Hematopoietic multipotent progenitor cell treated with erythropoietin and hydrocortisone succinate and interleukin-3 and kit ligand, for 15 days (in vitro differentiated cells): ENCODE measurements at regions not wholly inside any gene's neighbourhood (a gene's known extent, or its start where the extent isn't known, plus 50 kb on each side); places are given as distances from the start of the nearest gene placed in this dataset.
"Not testable (repeated sequence)": the region's sequence is repeated elsewhere in the genome, so short reads cannot be mapped to it uniquely, and the experiment has no call there.

ENCODE experiments used
- DNase-seq: peaks from one replicate; pipeline ENCODE4 v3.0.0-alpha.2; 2015; ENCODE audit warnings: low spot score

DNA sequence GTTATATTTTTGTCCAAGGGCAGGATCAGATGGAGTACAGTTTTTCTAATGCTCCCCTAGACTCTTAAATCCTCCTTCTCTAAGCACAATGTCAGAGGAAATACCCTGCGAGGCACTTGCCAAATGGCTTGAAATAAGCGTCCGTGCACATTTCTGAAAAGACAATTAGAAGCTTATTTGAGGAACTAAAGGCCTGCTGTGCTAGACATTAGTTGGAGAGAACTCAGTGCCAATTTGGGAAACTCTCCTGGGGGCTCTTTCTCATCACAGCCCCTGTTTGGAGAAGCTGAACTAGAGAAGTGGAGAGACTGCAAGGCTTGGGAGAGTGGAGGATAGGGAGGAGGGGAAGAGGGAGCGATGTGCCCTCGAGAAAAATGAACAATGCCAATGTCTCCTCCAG lies 247.6 kb upstream of the C2CD4B start:
- no peak for DNase-seq

DNA sequence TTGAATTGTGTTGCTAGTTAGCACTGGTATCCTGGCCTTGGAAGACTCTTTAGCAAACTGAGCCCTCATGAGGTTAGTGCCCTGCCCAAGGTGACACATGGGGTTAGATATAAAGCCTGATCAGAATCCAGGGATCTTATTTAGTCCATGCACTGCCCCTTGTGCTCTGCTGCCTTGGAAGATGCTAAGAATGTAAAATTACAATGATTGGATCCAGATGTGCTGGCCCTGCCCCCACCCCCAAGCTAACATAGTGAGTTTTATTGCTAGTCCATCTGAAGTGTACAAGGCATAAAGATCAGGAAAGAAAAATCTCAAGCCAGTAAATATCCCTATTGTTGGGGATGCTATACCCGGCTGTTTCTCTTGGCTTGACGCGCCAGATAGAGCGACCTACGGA lies 248.1 kb upstream of the C2CD4B start:
- no peak for DNase-seq

DNA sequence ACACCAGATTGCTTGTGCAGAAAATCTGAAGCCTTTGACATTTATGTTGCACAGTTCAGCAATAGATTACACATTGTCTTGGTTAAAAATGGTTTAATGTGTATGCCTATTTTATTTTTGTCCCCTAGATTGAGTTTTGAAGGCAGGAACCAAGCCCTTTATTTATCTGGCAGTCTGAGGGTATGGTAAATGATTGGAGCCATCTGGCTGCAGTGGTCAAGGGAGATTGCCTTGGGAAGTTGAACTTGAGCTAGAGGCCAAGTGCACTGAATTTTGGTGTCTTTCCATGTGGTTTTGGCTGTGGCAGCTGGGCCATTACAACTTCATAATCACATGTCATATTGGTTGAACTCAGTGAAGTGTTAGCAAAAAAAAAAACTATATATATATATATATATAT lies 248.7 kb upstream of the C2CD4B start:
- DNase-seq, result no peak

DNA sequence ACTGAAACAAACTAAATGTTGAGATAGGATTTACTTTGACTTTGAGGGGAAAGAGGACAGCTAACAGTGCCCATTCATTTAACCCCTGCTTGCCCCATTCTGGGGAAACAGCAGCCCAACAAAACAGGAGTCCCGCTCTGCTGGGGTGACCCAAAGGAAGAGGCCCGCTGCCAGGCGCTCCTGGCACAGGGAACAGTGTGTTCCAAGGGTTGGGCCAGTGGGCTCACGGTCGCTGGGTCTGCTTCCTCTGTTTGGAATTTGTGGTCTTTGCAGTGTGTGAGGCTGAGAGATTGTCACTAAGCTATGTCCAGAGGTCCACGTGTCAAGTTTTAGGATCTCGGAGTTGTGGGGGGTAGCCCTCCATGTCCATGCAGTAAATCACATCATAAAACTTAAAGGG lies 250.4 kb upstream of the C2CD4B start:
- DNase-seq, result no peak

DNA sequence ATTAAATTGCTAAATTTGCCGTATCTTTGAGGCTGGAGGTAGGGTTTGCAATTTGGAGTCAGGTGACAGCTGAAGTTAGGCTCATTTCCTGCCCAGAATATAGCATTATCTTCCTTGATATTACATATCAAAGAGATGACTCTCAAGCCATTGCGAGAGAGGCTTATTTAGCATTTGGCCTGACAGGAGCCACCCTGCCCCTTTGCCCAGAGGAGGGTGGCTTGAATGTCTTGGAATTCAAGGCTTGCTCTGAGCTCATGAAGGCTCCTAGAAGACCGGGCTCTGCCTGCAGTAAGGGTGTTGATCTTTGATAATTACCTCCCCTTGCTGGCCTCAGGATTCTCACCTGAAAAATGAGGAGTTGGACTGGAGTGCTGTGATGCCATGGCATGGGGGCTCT lies 251.4 kb upstream of the C2CD4B start:
- DNase-seq, result no peak

DNA sequence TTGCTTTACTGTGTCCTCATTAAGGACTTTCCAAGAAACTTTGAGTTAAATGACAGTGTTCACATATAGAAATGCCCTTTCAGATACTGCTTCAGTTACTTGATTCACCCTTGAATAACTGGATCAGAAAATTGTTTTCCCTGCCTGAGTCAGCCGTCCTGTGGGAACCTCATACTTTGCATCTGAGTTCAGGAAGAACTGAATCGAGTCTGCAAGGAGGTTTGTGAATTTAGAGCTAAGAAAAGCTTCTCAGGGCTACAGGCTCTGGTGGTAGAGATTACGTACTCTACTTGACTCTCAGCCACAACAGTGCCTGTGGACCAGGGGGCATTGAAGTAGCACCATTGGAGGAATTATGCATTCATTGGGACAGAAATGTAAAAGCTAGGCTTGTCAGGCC lies 252.4 kb upstream of the C2CD4B start:
- no peak for DNase-seq

DNA sequence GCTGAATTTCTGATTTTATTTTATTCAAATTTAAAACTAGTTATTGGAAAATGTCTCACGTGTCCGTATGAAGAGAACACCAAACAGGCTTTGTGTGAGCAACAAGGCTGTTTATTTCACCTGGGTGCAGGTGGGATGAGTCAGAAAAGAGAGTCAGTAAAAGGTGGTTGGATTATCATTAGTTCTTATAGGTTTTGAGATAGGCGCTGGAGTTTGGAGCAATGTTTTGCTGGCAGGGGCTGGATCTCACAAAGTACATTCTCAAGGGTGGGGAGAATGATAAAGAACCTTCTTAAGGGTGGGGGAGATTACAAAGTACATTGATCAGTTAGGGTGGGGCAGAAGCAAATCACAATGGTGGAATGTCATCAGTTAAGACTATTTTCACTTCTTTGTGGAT lies 253.4 kb upstream of the C2CD4B start:
- DNase-seq, result not testable (repeated sequence)

DNA sequence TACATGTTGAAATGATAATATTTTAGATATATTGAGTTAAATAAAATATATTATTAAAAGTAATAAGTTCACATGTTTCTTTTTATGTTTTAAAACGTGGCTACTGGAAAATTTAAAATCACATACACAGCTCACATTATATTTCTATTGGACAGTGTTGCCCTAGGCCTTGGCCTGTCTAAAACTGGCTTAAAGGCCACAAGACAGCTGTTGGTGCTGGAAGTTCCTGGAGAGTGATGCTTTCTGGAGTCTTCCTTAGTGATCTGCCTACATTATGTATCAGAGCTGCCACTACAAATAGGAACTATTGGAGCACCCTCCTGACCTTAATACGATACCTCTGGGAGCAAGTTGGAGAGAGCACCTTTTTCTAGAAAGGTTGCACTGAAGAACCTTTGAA lies 254.1 kb upstream of the C2CD4B start:
- DNase-seq, result no peak

DNA sequence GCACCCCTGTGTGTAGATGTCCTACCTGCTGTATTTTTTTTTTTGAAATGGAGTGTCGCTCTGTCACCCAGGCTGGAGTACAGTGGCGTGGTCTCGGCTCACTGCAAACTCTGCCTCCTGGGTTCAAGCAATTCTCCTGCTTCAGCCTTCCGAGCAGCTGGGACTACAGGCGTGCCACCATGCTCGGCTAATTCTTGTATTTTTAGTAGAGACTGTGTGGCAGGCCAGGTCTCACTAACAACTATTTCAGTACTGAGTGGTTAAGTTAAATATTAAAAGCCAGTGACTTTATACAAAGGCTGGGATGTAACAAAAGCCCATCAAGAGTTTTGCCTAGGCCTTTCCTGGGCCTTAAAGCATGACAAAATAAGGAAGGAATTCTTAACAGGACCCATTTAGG lies 255.3 kb upstream of the C2CD4B start:
- not testable (repeated sequence) for DNase-seq

DNA sequence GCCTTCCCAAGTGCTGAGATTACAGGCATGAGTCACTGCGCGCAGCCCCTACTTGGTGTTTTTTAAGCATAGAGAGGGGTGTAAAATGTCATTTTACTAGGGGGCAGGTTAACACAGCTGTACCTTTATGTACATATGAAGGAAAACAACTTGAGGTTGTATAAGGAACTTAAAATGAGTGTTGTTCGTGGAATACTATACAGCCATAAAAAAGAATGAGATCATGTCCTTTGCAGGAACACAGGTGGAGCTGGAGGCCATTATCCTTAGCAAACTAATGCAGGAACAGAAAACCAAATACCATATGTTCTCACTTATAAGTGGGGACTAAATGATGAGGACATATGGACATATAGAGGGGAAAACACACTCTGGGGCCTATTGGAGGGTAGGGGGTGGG lies 256.2 kb upstream of the C2CD4B start:
- no peak for DNase-seq

DNA sequence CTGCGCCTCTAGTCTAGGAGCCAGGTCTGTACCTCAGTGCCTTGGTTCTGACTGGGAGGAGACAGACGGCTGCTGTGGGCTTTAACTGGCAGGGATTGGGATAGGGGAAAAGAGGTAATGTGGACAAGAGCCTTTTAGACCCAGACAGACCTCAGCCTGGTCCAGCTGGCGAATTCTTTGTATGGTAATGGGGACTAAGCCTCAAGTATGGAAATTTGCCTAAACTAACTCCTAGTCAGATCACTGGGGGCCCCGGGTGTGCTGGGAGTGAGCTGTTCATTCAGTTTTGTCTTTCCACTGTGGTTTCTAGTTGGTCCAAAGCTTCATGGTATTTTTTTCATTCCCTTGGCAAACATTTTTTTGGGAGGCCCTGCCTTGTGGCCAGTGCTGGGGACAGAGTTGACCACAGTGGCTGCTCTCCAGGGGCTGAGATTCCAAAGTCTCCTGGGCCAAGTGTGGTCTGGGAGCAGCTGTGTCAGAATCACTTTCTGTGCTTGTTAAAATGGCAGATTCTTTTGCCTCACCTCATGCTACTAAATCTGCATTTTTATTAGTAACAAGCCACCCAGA lies 261.4 kb upstream of the C2CD4B start:
- DNase-seq, result no peak

DNA sequence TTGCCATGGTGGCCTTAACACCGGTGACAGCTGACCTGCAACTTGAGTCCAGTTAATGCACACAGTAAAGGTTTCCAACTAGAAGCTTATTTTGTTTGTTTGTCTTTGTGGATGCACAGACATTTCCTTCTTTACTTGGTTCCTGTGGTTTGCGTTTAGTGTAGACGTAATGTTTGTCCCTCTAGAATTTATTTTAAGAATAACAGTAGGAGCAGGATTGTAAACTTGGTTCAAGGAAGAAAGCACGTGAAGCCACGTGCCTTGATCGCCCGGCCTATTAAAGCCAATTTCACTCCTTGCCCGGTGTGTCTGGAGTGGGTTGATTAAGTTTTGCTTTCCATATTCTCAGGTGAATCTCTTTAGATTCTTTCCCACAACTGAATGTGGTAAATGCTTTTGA lies 263.2 kb upstream of the C2CD4B start:
- DNase-seq, result no peak

DNA sequence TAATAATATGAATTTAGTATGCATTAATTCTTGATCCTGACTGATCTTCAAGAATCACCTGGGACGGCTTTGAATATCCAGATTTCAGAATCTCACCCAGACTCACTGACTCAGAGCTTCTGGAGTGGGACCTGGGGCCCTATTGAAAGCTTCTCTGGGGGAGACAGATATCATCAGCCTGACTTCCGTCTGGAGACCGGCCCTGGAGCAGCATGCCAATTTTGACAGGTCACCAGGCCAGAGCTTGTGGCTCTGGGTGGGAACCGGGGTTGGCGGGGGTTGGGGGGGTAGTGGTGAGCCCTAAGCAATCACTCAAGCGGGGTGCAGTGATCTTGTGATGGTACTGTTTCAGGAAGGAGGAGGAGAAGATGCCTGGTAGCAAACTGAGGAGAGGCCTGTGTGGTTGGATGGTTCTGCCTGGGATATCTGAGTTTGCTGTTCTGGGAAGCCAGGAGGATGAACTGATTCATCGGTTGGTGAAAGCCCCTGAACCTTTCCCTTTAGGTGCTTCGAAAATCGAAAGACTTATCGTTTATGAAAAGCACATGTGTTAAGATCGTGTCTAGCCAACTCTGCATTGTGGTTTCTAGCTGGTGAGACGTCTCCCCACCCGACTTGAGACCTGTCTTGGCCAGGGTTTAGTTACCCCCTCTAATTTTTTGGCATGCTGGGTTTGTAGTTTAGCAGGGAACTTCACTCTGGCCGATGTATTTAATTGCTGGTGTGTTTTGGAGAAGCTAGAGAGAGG lies 263.9 kb upstream of the C2CD4B start:
- DNase-seq, result no peak

DNA sequence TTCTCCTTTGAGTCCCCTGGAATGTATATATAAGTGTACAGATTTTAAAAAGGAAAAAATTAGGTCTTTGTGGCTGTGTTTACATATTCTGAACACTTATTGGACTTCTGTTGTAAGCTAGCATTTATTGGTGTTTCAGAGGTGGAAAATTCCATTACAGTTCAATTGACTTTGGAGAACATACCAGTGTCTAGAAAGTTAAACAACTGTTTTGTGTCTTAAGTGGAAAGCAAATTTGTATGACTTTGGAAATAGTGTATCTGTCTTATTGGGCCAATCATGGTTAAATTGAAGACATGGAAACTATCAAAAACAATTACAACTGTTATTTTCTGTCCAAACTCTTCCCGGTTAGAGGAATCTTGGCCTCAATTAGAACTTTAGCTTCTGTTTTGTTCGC lies 265.0 kb upstream of the C2CD4B start:
- no peak for DNase-seq

DNA sequence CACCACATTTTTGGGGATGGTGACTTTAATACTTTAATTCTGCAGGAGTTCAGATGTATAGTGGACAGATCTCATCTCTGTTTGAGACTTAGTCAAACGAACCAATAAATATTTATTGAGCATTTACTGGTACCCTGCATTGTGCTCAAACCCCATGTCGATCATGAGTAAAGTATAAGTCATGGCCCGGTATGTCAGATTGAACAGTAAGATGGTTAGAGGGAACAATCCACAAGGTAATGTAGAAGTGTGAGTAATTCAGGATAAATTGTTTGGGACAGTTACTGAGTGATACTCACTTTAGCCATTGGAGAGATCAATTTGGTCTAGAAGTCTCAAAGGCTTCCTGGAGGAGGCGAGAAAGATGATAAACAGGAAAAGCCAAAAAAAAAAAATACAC lies 265.5 kb upstream of the C2CD4B start:
- no peak for DNase-seq

DNA sequence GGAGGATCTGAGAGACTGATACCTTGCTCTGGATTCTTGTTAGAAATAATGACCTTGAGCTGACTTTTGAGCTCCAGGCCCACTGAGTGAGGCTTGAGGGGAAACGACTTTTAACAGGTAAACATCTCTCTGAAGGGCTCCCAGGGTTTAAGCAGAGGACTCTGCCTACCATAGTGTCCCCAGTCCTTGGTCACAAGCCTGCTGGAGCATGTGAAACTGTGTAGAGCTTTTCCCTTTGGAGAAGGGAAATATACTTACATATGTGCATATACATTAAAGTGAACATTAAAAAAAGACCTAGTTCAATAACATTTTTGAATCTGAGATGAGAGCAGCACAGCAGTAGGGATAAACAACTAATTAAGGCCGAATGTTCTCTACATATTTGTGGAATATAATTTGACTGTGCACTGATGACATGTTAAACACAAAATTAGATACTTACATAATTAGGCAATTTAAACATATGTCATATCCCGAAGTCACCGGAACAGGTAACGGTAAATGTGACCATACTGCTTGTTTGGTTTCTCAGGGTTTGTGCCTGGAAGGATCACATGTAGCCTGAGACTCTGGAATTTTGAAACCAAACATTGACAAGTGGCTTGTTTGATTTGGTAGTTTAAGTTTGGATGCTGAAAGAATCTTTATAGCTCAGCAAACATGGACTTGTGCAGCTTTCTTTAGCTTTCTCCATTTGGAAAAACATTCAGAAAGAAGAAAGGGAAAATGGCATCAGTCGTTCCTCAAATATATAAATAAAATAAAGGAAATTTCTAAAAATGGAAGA lies 266.1 kb upstream of the C2CD4B start:
- DNase-seq, result no peak

DNA sequence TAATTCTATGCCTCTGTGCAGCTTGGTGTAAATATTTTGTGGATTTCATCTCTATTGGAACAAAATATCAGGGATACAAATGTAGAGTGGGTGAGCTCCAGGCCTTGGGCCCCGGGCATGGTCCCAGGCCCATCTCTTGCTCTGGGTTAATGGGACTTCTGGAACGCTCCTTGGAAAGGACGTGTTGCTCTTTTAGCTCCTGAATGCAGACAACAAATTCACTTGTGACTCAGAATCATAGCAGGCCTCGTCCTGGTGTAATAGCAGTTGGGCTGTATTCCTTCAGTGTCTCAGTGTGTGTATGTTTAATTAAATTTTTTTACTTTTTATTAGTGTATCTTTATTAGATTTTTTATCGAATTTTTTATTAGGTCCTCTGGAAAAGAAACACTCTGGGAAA lies 266.7 kb upstream of the C2CD4B start:
- no peak for DNase-seq

DNA sequence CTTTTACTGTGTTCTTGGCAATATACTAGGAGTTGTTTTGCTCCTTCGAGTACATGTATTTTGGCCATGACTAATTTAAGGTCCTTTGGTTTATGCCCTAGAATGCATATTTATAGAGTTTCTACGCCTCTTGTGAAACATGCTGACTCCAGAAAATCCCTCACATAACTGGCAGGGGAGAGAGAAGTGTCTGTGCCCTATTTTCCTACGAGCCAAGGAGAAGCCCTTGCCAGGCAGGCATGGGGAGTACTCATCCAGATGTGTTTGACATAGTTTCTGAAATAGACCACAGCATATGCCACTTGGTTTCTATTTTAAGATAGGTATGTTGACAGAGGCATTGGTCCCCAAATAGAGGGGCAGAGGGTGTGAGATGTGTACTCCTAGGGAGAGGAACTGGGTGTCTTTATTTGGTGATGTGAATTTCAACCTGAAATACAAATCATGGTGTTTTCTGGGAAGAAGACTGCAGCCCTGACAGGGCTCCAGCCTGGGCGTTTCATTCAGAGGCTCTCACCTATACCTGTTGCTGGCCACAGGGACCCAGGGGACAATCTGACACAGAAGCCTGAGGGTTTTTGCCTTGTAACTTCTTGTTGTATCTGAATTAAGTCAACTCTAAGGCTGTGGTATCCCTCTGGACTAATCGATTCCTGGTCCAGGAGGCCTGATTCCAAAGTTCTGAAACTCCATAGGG lies 267.8 kb upstream of the C2CD4B start:
- DNase-seq, result no peak

DNA sequence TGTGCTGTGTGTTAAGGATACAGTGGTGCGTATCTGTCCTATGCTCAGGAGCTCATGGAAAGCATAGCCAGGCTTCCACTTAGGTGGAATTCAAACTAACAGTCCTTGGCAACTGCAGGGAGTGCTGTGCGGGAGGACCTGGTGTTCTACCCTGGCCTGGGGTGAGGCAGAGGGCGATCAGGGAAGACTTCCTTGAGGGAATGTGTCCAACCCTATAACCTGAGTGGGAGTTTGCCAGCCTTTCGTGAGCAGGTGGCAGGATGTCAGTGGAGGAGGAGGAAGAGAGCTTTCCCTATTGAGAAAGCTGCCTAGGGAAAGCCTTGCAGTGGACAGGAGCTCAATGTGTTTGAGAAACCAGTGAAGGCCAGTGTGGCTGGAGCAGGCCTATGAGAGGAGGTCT lies 271.1 kb upstream of the C2CD4B start:
- no peak for DNase-seq

DNA sequence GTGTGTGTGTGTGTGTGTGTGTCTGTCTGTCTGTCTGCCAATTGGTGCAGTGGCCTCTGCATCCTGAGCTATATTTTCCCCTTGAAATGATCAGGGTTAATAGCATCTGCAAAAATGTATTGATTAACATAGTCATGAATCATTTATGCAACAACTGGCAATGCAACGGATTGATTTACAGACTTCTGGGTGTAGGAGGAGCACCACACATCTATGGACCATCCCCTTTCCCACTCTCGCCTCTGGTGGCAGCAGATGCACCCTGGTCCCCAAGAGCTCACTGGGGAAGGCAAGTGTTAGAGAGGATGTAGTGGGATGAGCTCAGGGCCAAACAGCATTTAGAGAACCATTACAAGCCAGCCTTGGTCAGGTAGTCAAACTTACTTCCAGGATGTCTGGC lies 272.7 kb upstream of the C2CD4B start:
- DNase-seq, result no peak

DNA sequence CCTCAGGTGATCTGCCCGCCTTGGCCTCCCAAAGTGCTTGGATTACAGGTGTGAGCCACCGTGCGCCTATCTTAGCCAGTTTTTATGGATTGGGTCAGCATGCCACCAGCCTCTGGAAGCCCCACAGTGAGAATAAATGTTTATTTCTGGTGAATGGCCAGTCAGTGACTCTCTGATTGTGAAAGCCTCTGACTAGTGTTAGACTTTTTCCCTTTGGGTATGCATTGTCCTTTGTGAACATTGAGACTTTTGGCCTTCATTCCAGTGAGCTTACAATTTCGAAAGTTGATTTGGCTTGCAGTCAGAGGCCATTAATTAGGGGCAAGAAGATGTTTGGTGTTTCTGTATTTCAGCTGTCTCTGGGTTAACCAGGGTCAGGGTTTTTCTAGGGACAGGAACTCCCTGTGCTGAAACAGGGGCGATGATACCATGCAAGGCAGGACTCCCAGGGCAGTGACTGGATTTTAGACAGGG lies 274.5 kb upstream of the C2CD4B start:
- DNase-seq, result no peak

DNA sequence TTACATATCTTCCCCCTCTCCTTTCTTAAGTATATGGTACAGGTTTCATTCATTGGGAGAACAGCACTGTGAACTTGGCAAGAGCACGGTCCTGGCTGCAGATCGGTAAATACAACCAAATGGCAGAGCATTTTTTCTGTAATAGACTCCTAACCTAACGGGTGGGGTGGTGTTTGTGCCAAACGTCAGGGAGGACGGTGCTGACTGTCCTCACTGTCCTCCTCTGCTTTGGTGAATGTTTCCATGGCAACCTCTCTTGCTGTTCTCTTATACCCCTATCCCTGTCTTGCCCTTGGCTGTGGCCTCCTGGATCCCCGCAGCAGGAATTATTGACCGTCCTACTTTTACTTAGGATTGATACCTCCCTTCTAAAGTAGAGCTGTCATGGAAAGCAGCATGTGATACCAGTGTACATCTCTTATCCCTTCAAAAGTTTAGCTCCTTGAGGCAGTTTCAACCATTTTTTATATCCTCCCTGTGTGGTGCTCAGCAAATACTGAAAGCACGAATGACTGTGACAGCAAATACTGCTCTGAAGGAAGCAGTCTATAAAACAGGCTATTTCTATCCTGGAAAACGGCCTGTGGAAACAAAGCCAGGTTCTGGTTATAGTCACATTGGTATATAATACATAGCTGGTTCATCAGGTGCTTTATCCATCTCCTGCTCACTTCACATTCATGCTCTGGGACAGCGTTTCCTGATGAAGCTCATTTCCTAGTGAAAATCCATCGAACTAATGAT lies 275.4 kb upstream of the C2CD4B start:
- DNase-seq, result no peak
